ENCODE measurements at regions not wholly inside any gene's neighbourhood (a gene's known extent, or its start where the extent isn't known, plus 50 kb on each side); places are given as distances from the start of the nearest gene placed in this dataset.
"Not testable (repeated sequence)": the region's sequence is repeated elsewhere in the genome, so short reads cannot be mapped to it uniquely, and the experiment has no call there.

DNA sequence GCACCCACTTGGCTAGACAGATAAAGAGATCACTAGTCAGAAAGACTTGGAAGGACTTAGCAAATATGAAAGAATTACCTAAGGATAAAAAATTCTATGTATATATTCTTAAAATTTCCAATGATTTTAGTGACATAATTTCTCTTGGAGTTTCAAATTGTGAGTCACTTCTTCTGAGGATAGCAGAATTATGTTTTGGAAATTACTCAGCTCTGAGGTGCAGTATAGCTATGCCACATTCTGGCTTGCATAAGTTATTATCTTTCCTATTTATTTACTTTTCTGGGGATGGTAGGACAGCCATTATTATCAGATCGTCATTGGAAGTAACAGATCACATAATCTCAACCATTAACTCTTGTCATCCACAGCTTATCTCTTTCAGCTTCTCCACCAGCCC is 853.5 kb downstream of the TRIML1 start:
- Histone ChIP-seq H3K4me3 (no peak overlapping the region), H3K9ac (no peak overlapping the region), H3K9me3 (no peaks in the 10 kb centered on the region), H4K20me1 (no peaks in the 10 kb centered on the region), H3K4me1 (no peaks in the 10 kb centered on the region), H3K27me3 (no peaks in the 10 kb centered on the region), H3K36me3 (no peaks in the 10 kb centered on the region), H3K4me2 (no peak overlapping the region), H3K27ac (no peak overlapping the region)
- no peak for TF ChIP-seq Cebpa-rat (IDR thresholded peaks at IDR 0.05)

DNA sequence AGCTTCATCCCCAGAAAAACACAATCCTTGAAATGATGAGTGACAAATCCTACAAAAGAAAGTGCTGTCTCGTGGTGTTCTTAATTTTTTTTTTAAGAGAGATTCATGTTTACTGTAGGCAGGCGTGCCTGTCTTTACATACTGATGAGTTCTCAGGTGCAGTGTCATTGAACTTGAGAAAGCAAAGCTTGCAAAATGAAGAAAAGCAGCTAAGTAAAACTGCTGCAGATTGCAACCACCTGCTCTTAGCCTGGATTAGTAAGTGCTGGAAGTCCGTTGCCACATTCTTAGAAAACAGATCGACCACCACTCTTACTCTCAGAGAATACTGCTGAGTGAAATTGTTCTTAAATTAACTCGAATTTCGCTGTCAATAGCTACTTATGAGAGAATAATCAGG is 854.6 kb downstream of the TRIML1 start:
- Histone ChIP-seq H3K4me2 (no peak overlapping the region), H3K27ac (no peak overlapping the region), H4K20me1 (no peaks in the 10 kb centered on the region), H3K36me3 (no peaks in the 10 kb centered on the region), H3K27me3 (no peaks in the 10 kb centered on the region), H3K4me3 (no peak overlapping the region), H3K4me1 (no peaks in the 10 kb centered on the region), H3K9me3 (no peaks in the 10 kb centered on the region), H3K9ac (no peak overlapping the region)
- TF ChIP-seq Cebpa-rat (IDR thresholded peaks at IDR 0.05) = no peak

DNA sequence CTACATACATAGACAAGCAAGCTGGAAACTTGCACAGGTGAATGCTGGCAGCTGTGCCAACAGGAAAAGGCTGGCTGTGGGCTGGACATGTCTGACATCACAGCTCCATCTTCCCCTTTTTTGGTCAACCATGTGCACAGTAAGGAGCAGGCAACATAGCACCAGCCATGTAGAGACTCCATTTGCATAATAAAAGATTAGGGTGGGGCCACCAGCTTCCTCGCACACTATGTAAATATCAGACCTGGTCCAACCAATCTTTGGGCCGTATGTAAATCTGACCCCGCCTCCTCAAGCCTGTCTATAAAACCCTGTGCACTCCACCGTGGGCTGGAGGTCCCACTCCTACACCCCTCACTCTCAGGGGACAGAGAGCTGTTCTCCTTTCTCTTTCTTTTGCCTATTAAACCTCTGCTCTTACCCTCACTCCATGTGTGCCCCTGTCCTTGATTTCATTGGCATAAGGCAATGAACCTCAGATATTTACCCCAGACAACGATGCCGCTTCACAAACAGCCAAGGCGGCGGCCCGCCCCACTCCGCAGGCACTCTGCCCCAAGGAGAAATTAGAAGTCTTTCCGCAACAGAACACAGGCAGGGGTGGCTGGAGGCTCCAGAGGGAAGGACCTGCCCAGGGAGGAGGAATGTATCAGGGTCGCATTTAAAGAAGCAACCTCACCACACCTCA is 862.2 kb downstream of the TRIML1 start:
- Histone ChIP-seq H3K4me2 (no peak overlapping the region), H3K27me3 (no peaks in the 10 kb centered on the region), H3K9me3 (peaks cover 15% of the 10 kb centered on the region), H3K4me1 (no peaks in the 10 kb centered on the region), H3K36me3 (no peaks in the 10 kb centered on the region), H3K9ac (no peak overlapping the region), H3K27ac (no peak overlapping the region), H3K4me3 (no peak overlapping the region), H4K20me1 (no peaks in the 10 kb centered on the region)
- TF ChIP-seq Cebpa-rat (IDR thresholded peaks at IDR 0.05) = no peak

DNA sequence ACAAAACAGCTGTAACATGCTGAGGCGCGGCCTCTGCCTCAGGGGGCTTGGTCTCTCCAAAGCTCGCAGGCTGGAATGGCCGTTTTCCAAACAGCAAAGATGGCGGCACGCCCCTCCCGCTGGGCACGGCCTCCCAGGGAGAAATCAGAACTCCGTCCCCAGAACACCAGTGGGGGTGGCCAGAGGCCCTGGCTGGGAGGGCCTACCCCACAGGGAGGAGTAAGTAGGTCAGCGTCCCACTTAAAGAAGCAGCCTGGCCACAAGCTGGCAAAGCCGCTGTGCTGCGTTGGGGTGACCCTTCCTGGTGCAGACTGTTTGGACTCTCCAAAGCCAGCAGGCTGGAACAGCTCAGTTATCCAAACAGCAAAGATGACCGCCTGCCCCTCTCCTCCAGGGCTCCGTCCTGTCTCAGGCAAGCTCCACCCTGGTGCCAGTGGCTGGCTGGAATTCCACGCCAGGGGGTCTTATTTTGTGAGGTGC is 862.8 kb downstream of the TRIML1 start:
- H4K20me1 ChIP-seq = no peaks in the 10 kb centered on the region
- no peak overlapping the region for H3K27ac ChIP-seq
- H3K27me3 ChIP-seq = no peaks in the 10 kb centered on the region
- H3K36me3 ChIP-seq = no peaks in the 10 kb centered on the region
- no peak overlapping the region for H3K4me3 ChIP-seq
- TF ChIP-seq Cebpa-rat (IDR thresholded peaks at IDR 0.05) = no peak
- H3K9ac ChIP-seq = no peak overlapping the region
- H3K4me2 ChIP-seq = no peak overlapping the region
- H3K9me3 ChIP-seq = peaks cover 15% of the 10 kb centered on the region
- H3K4me1 ChIP-seq = no peaks in the 10 kb centered on the region

GRCh38 chr4:189002475-189002874 is 863.2 kb downstream of the TRIML1 start:
- H3K9me3 ChIP-seq = peaks cover 15% of the 10 kb centered on the region
- no peak overlapping the region for H3K4me3 ChIP-seq
- no peaks in the 10 kb centered on the region for H4K20me1 ChIP-seq
- H3K4me2 ChIP-seq = no peak overlapping the region
- H3K27me3 ChIP-seq = no peaks in the 10 kb centered on the region
- no peak overlapping the region for H3K9ac ChIP-seq
- H3K4me1 ChIP-seq = no peaks in the 10 kb centered on the region
- no peaks in the 10 kb centered on the region for H3K36me3 ChIP-seq
- no peak overlapping the region for H3K27ac ChIP-seq
- TF ChIP-seq Cebpa-rat (IDR thresholded peaks at IDR 0.05) = no peak

DNA sequence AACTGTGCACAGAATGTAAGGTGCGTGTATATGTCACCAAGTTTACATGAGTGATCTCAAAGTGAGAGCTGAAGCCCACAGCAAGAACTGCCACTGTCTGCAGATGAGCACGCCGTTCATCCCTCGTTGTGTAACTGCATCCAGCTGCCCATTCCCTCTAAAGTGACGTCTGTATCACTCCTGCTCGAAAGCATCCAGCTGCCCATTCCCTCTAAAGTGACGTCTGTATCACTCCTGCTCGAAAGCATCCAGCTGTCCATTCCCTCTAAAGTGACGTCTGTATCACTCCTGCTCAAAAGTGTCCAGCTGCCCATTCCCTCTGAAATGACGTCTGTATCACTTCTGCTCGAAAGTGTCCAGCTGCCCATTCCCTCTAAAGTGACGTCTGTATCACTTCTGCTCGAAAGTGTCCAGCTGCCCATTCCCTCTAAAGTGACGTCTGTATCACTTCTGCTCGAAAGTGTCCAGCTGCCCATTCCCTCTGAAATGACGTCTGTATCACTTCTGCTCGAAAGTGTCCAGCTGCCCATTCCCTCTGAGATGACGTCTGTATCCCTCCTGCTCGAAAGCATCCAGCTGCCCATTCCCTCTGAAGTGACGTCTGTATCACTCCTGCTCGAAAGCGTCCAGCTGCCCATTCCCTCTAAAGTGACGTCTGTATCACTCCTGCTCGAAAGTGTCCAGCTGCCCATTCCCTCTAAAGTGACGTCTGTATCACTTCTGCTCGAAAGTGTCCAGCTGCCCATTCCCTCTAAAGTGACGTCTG is 871.4 kb downstream of the TRIML1 start:
- H3K4me3 ChIP-seq, H3K4me2 ChIP-seq, H4K20me1 ChIP-seq, H3K27me3 ChIP-seq, H3K9ac ChIP-seq, H3K9me3 ChIP-seq, H3K4me1 ChIP-seq, H3K36me3 ChIP-seq, H3K27ac ChIP-seq: not testable (repeated sequence)

GRCh38 chr4:189021831-189022230 is 882.6 kb downstream of the TRIML1 start:
- H3K27ac ChIP-seq = no peak overlapping the region
- H3K4me3 ChIP-seq = no peak overlapping the region
- H4K20me1 ChIP-seq = no peaks in the 10 kb centered on the region
- H3K9me3 ChIP-seq = peaks cover 7% of the 10 kb centered on the region
- H3K4me2 ChIP-seq = no peak overlapping the region
- H3K9ac ChIP-seq = no peak overlapping the region
- no peak for TF ChIP-seq Cebpa-rat (IDR thresholded peaks at IDR 0.05)
- no peaks in the 10 kb centered on the region for H3K36me3 ChIP-seq
- H3K27me3 ChIP-seq = no peaks in the 10 kb centered on the region
- peaks cover 4% of the 10 kb centered on the region; the same call in 1 of the 2 replicates for H3K4me1 ChIP-seq

GRCh38 chr4:189022440-189023035 is 883.3 kb downstream of the TRIML1 start:
- no peak overlapping the region for H3K27ac ChIP-seq
- TF ChIP-seq Cebpa-rat (IDR thresholded peaks at IDR 0.05) = no peak
- H3K27me3 ChIP-seq = no peaks in the 10 kb centered on the region
- H3K4me1 ChIP-seq = peaks cover 4% of the 10 kb centered on the region; the same call in 1 of the 2 replicates
- peaks cover 7% of the 10 kb centered on the region for H3K9me3 ChIP-seq
- H3K9ac ChIP-seq = no peak overlapping the region
- no peak overlapping the region for H3K4me3 ChIP-seq
- H3K36me3 ChIP-seq = no peaks in the 10 kb centered on the region
- H3K4me2 ChIP-seq = no peak overlapping the region
- H4K20me1 ChIP-seq = no peaks in the 10 kb centered on the region

DNA sequence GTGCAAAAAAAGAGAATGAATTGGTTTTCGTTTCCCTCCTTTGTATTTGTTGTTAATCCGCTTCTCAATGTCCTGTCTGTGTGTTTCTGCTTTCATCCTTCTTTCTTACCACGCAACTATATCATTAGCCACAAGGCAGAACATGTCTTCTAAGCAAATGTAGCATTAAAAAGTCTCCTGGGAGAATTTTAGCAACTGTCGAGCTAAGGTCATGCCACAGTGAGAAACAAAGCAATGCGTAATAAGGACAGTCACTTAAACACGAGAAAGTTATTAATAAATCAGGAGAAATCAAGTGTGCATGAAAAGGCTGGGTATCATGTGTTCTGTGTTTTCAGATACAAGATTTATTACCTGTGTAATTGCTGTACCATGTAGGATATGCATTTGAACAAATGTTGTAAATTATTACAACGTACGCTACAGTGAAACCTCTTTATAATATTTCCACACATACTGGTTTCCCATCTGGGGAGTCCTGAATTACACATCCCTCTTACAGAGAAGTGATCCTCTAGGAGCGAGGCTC is 890.8 kb downstream of the TRIML1 start:
- Histone ChIP-seq H3K9me3 (no peaks in the 10 kb centered on the region), H4K20me1 (no peaks in the 10 kb centered on the region), H3K27ac (no peak overlapping the region), H3K4me2 (no peak overlapping the region), H3K36me3 (no peaks in the 10 kb centered on the region), H3K4me1 (peaks cover 7% of the 10 kb centered on the region; the same call in 1 of the 2 replicates), H3K9ac (no peak overlapping the region), H3K4me3 (no peak overlapping the region), H3K27me3 (no peaks in the 10 kb centered on the region)
- no peak for TF ChIP-seq Cebpa-rat (IDR thresholded peaks at IDR 0.05)
